H9 (cell line): ENCODE measurements at regions not wholly inside any gene's neighbourhood (a gene's known extent, or its start where the extent isn't known, plus 50 kb on each side); places are given as distances from the start of the nearest gene placed in this dataset.

Experiments used
- DNase-seq: peaks from one replicate; pipeline ENCODE4 v3.0.0-alpha.2; 2017
- H2AFZ ChIP-seq: one replicate; pipeline ENCODE4 v1.6.1; 2013; ENCODE audit warnings: mild to moderate bottlenecking, low read length, control low read depth, moderate library complexity
- H2AK5ac ChIP-seq: 2 replicates; pipeline ENCODE4 v1.6.1; 2013; ENCODE audit warnings: low read length, control low read depth, mixed read lengths; ENCODE audit not compliant: insufficient read length
- H2BK120ac ChIP-seq: one replicate; pipeline ENCODE4 v1.6.1; 2013; ENCODE audit warnings: low read depth, mild to moderate bottlenecking, low read length, control low read depth, inconsistent platforms; ENCODE audit not compliant: poor library complexity, severe bottlenecking
- H2BK12ac ChIP-seq: 2 replicates; pipeline ENCODE4 v1.6.1; 2013; ENCODE audit warnings: low read length, control low read depth, mixed read lengths, low read depth; ENCODE audit not compliant: insufficient read length
- H2BK15ac ChIP-seq: 2 replicates; pipeline ENCODE4 v1.6.1; 2013; ENCODE audit warnings: low read depth, low read length, control low read depth
- H2BK20ac ChIP-seq: one replicate; pipeline ENCODE4 v1.6.1; 2013; ENCODE audit warnings: low read depth, mild to moderate bottlenecking, low read length, control low read depth, inconsistent platforms; ENCODE audit not compliant: poor library complexity, severe bottlenecking
- H2BK5ac ChIP-seq: 2 replicates; pipeline ENCODE4 v1.6.1; 2013; ENCODE audit warnings: low read length, control low read depth, mixed read lengths; ENCODE audit not compliant: insufficient read length
- H3K14ac ChIP-seq: 2 replicates; pipeline ENCODE4 v1.6.1; 2013; ENCODE audit warnings: low read length, control low read depth; ENCODE audit not compliant: insufficient read depth
- H3K18ac ChIP-seq: 2 replicates; pipeline ENCODE4 v1.6.1; 2013; ENCODE audit warnings: low read depth, mild to moderate bottlenecking, mixed read lengths, low read length, control low read depth; ENCODE audit not compliant: insufficient read length
- H3K23ac ChIP-seq: 2 replicates; pipeline ENCODE4 v1.6.1; 2013; ENCODE audit warnings: low read length, control low read depth, mixed read lengths, low read depth; ENCODE audit not compliant: insufficient read length
- H3K23me2 ChIP-seq: 2 replicates; pipeline ENCODE4 v1.6.1; 2013; ENCODE audit warnings: low read depth, mild to moderate bottlenecking, mixed read lengths, low read length, control low read depth; ENCODE audit not compliant: insufficient read length, poor library complexity, severe bottlenecking
- H3K27ac ChIP-seq: 2 replicates; pipeline ENCODE4 v1.5.1; 2013; ENCODE audit warnings: low read length, control low read depth, mixed read lengths, low read depth; ENCODE audit not compliant: insufficient read length
- H3K27me3 ChIP-seq: 2 replicates; pipeline ENCODE4 v1.6.1; 2013; ENCODE audit warnings: low read length, control low read depth, inconsistent platforms; ENCODE audit not compliant: insufficient read depth
- H3K4ac ChIP-seq: 2 replicates; pipeline ENCODE4 v1.6.1; 2013; ENCODE audit warnings: low read depth, mild to moderate bottlenecking, control low read depth, inconsistent platforms, low read length, moderate library complexity
- H3K4me1 ChIP-seq: 2 replicates; pipeline ENCODE4 v1.6.1; 2013; ENCODE audit warnings: low read length, control low read depth, inconsistent platforms; ENCODE audit not compliant: insufficient read depth
- H3K4me2 ChIP-seq: 2 replicates; pipeline ENCODE4 v1.6.1; 2013; ENCODE audit warnings: low read length, control low read depth, mixed read lengths; ENCODE audit not compliant: insufficient read length, insufficient read depth
- H3K56ac ChIP-seq: 2 replicates; pipeline ENCODE4 v1.6.1; 2013; ENCODE audit warnings: low read depth, mild to moderate bottlenecking, mixed read lengths, low read length, control low read depth; ENCODE audit not compliant: insufficient read length
- H3K79me1 ChIP-seq: 2 replicates; pipeline ENCODE4 v1.6.1; 2013; ENCODE audit warnings: low read depth, mild to moderate bottlenecking, moderate library complexity, low read length, control low read depth, inconsistent platforms; ENCODE audit not compliant: insufficient read depth, poor library complexity, severe bottlenecking
- H3K79me2 ChIP-seq: 2 replicates; pipeline ENCODE4 v1.6.1; 2013; ENCODE audit warnings: low read length, control low read depth, inconsistent platforms; ENCODE audit not compliant: insufficient read depth
- H3K9ac ChIP-seq: 2 replicates; pipeline ENCODE4 v1.6.1; 2013; ENCODE audit warnings: low read length, control low read depth, mixed read lengths; ENCODE audit not compliant: insufficient read length; ENCODE audit errors: extremely low read depth
- H3K9me3 ChIP-seq: one replicate; pipeline ENCODE4 v1.6.1; 2013; ENCODE audit warnings: low read depth, low read length, inconsistent platforms; ENCODE audit not compliant: control insufficient read depth
- H3T11ph ChIP-seq: one replicate; pipeline ENCODE4 v1.6.1; 2013; ENCODE audit warnings: mild to moderate bottlenecking, low read length, control low read depth, inconsistent platforms
- H4K20me1 ChIP-seq: one replicate; pipeline ENCODE4 v1.6.1; 2013; ENCODE audit not compliant: control insufficient read depth, insufficient read length, insufficient read depth
- H4K5ac ChIP-seq: 2 replicates; pipeline ENCODE4 v1.6.1; 2013; ENCODE audit warnings: low read depth, mild to moderate bottlenecking, mixed read lengths, low read length, control low read depth; ENCODE audit not compliant: insufficient read length
- H4K8ac ChIP-seq: replicated peaks from 2 replicates; pipeline ENCODE4 v1.6.1; 2013; ENCODE audit warnings: low read length, control low read depth, mixed read lengths, low read depth; ENCODE audit not compliant: insufficient read length
- H4K91ac ChIP-seq: 2 replicates; pipeline ENCODE4 v1.6.1; 2013; ENCODE audit warnings: low read depth, mild to moderate bottlenecking, moderate library complexity, mixed read lengths, low read length, control low read depth; ENCODE audit not compliant: insufficient read length
- H3K27ac Mint-ChIP-seq, 3 experiments: 2 replicates in 2 of 3; 3 replicates in 1 of 3; pipeline ENCODE4 v1.8.0; 2020 to 2021; ENCODE audit warnings: mixed read lengths in 3 of 3, mild to moderate bottlenecking in 1 of 3, moderate library complexity in 1 of 3
- H3K27me3 Mint-ChIP-seq: 2 replicates; pipeline ENCODE4 v1.8.0; 2021; ENCODE audit warnings: low read depth, mild to moderate bottlenecking, moderate library complexity, mixed read lengths
- H3K36me3 Mint-ChIP-seq, 3 experiments: 2 replicates in 2 of 3; 3 replicates in 1 of 3; pipeline ENCODE4 v1.8.0; 2020 to 2021; ENCODE audit warnings: low read depth in 3 of 3, mixed read lengths in 3 of 3; ENCODE audit not compliant: insufficient read depth in 1 of 3
- H3K4me1 Mint-ChIP-seq, 2 experiments: 2 replicates each; pipeline ENCODE4 v1.8.0; 2020; ENCODE audit warnings: mixed read lengths in 2 of 2
- H3K4me3 Mint-ChIP-seq, 2 experiments: 2 replicates in 1 of 2; 3 replicates in 1 of 2; pipeline ENCODE4 v1.8.0; 2020 to 2021; ENCODE audit warnings: mild to moderate bottlenecking in 2 of 2, mixed read lengths in 2 of 2, moderate library complexity in 1 of 2
- H3K9me3 Mint-ChIP-seq, 2 experiments: 2 replicates in 1 of 2; 3 replicates in 1 of 2; pipeline ENCODE4 v1.8.0; 2020; ENCODE audit warnings: mild to moderate bottlenecking in 2 of 2, mixed read lengths in 2 of 2, moderate library complexity in 1 of 2
- CTCF ChIP-seq: fragments of 200-600 bp; sonication (generic); conservative IDR thresholded peaks from 3 replicates; pipeline ENCODE4 v1.8.0; 2021; ENCODE audit warnings: antibody characterized with exemption, mild to moderate bottlenecking
- WGBS: extraction: QIAGEN DNeasy Blood & Tissue Kit; methylation state at CpG from one replicate; pipeline ENCODE4 v1.1.7; 2013; ENCODE audit warnings: missing lambda C conversion rate, low lambda C conversion rate, mixed read lengths; ENCODE audit not compliant: insufficient read length; ENCODE audit errors: extremely low coverage; 5-methylcytosine and 5-hydroxymethylcytosine counted together

- H2BK5ac ChIP-seq, result no peak overlapping the region
- H3K4me2 ChIP-seq, result no peak overlapping the region
- no peak overlapping the region for H2AK5ac ChIP-seq
- no peak overlapping the region for H2AFZ ChIP-seq
- no peaks in the 10 kb centered on the region for H4K20me1 ChIP-seq
- no peak for DNase-seq
- H3K79me2 ChIP-seq, result no peaks in the 10 kb centered on the region
- H3K23me2 ChIP-seq, result no peaks in the 10 kb centered on the region
- H3T11ph ChIP-seq, result no peak overlapping the region
- H3K4me1 ChIP-seq, result no peaks in the 10 kb centered on the region
- Mint-ChIP-seq H3K27me3 (no peaks in the 10 kb centered on the region), H3K4me3 (no peak overlapping the region), H3K9me3 (peaks cover 8 to 12% of the 10 kb centered on the region in 2 experiments; a peak in 3 of 5 replicates), H3K27ac (no peak overlapping the region), H3K4me1 (no peaks in the 10 kb centered on the region), H3K36me3 (peaks cover 0 to 9% (median 2%) of the 10 kb centered on the region in 3 experiments; a peak in 3 of 7 replicates)
- H3K18ac ChIP-seq, result no peak overlapping the region
- no peak overlapping the region for H3K23ac ChIP-seq
- no peak overlapping the region for H3K56ac ChIP-seq
- no peak overlapping the region for H3K14ac ChIP-seq
- no peak overlapping the region for H2BK20ac ChIP-seq
- no peak overlapping the region for H2BK15ac ChIP-seq
- no peaks in the 10 kb centered on the region for H3K27me3 ChIP-seq
- WGBS, result no CpG with 5 or more reads among the region's 1 CpG
- H4K91ac ChIP-seq, result no peak overlapping the region
- no peak overlapping the region for H2BK12ac ChIP-seq
- no peak for TF ChIP-seq CTCF
- no peak overlapping the region for H3K9ac ChIP-seq
- no peak overlapping the region for H3K27ac ChIP-seq
- no peaks in the 10 kb centered on the region for H3K9me3 ChIP-seq
- H2BK120ac ChIP-seq, result no peak overlapping the region
- no peak overlapping the region for H3K4ac ChIP-seq
- no peak overlapping the region for H4K5ac ChIP-seq
- no peak overlapping the region for H4K8ac ChIP-seq
- H3K79me1 ChIP-seq, result no peaks in the 10 kb centered on the region
Measured at GRCh38 chr7:124989911-124990310, 60.3 kb upstream of the POT1 start.
